CD4-positive, alpha-beta memory T cell (primary cell): ENCODE measurements at regions not wholly inside any gene's neighbourhood (a gene's known extent, or its start where the extent isn't known, plus 50 kb on each side); places are given as distances from the start of the nearest gene placed in this dataset.

Experiments
- CTCF ChIA-PET: fragments of 350-600 bp; sonication (Branson Sonifier 250); formaldehyde crosslinking; loops from one replicate; lab custom pipeline; 2021; ENCODE audit warnings: inconsistent platforms; ENCODE audit not compliant: partially characterized antibody; lab: Charles Lee
- POLR2A ChIA-PET: fragments of 350-600 bp; sonication (Branson Sonifier 250); formaldehyde crosslinking; loops from one replicate; lab custom pipeline; 2021; ENCODE audit not compliant: partially characterized antibody; lab: Charles Lee
- DNase-seq, 5 donors: peaks; one replicate each; pipeline versions ENCODE4 v3.0.0 to v3.0.0-alpha.2; 2020 to 2022; ENCODE audit warnings: mixed read lengths in 1 of 5
- H3K27ac ChIP-seq: one replicate; pipeline ENCODE4 v1.7.0; 2013; ENCODE audit warnings: low read depth, low read length
- H3K27me3 ChIP-seq: 2 replicates; pipeline ENCODE4 v1.7.0; 2013; ENCODE audit warnings: mild to moderate bottlenecking, low read length, moderate library complexity; ENCODE audit not compliant: insufficient read depth
- H3K36me3 ChIP-seq: 2 replicates; pipeline ENCODE4 v1.7.0; 2013; ENCODE audit warnings: mild to moderate bottlenecking, low read length, moderate library complexity; ENCODE audit not compliant: insufficient read depth
- H3K4me1 ChIP-seq: 2 replicates; pipeline ENCODE4 v1.7.0; 2013; ENCODE audit warnings: mild to moderate bottlenecking, low read length, moderate library complexity; ENCODE audit not compliant: insufficient read depth
- H3K4me3 ChIP-seq, 2 donors: one replicate each; pipeline ENCODE4 v1.7.0; 2013; ENCODE audit warnings: low read length in 2 of 2, mild to moderate bottlenecking in 1 of 2
- H3K9me3 ChIP-seq, 2 donors: one replicate each; pipeline ENCODE4 v1.7.0; 2013; ENCODE audit warnings: low read length in 2 of 2, control low read depth in 1 of 2; ENCODE audit not compliant: control insufficient read depth in 1 of 2
- H3K27ac Mint-ChIP-seq, 7 donors: one replicate each; pipeline ENCODE4 v1.8.0; 2020 to 2021; ENCODE audit warnings: mixed read lengths in 7 of 7, mild to moderate bottlenecking in 6 of 7, inconsistent platforms in 3 of 7, moderate library complexity in 3 of 7
- H3K27me3 Mint-ChIP-seq, 2 donors: one replicate each; pipeline ENCODE4 v1.8.0; 2020 to 2021; ENCODE audit warnings: mixed read lengths in 2 of 2
- H3K36me3 Mint-ChIP-seq, 2 donors: one replicate each; pipeline ENCODE4 v1.8.0; 2020 to 2021; ENCODE audit warnings: mixed read lengths in 2 of 2, inconsistent platforms in 1 of 2, mild to moderate bottlenecking in 1 of 2
- H3K4me1 Mint-ChIP-seq, 4 donors: one replicate each; pipeline ENCODE4 v1.8.0; 2020 to 2021; ENCODE audit warnings: mixed read lengths in 4 of 4, mild to moderate bottlenecking in 1 of 4
- H3K4me3 Mint-ChIP-seq, 8 donors: one replicate each; pipeline ENCODE4 v1.8.0; 2020 to 2021; ENCODE audit warnings: mixed read lengths in 8 of 8, mild to moderate bottlenecking in 7 of 8, moderate library complexity in 6 of 8, inconsistent platforms in 3 of 8
- H3K9me3 Mint-ChIP-seq, 8 donors: one replicate each; pipeline ENCODE4 v1.8.0; 2020 to 2021; ENCODE audit warnings: mixed read lengths in 8 of 8, mild to moderate bottlenecking in 5 of 8, inconsistent platforms in 3 of 8, moderate library complexity in 1 of 8
- intact Hi-C: fragments of 100-400 bp; cut with micrococcal nuclease; formaldehyde crosslinking; loops from one replicate; pipeline ENCODE4 v1.15.1; 2023

GRCh38 chr10:45197816-45198485 lies 117.5 kb downstream of the OR13A1 start:
- no peaks in the 10 kb centered on the region for H3K4me1 ChIP-seq
- Mint-ChIP-seq H3K27ac (no peak overlapping the region), H3K4me3 (no peak overlapping the region), H3K27me3 (peaks cover 3 to 5% of the 10 kb centered on the region in 2 donors), H3K9me3 (no peaks in the 10 kb centered on the region), H3K4me1 (peaks cover 0 to 2% (median 0%) of the 10 kb centered on the region in 4 donors), H3K36me3 (no peaks in the 10 kb centered on the region)
- peaks cover 2% of the 10 kb centered on the region for H3K27me3 ChIP-seq
- H3K36me3 ChIP-seq, result no peaks in the 10 kb centered on the region
- no peak overlapping the region for H3K27ac ChIP-seq
- no peak for DNase-seq
- H3K4me3 ChIP-seq, result no peak overlapping the region
- CTCF ChIA-PET, result no interaction called here
- POLR2A ChIA-PET, result no interaction called here
- H3K9me3 ChIP-seq, result no peaks in the 10 kb centered on the region
- intact Hi-C loops, result no loop called here

- peaks cover 2% of the 10 kb centered on the region for H3K27me3 ChIP-seq
- no peak overlapping the region for H3K27ac Mint-ChIP-seq
- CTCF ChIA-PET, result no interaction called here
Measured at GRCh38 chr10:45198486-45199204, 116.8 kb downstream of the OR13A1 start.

GRCh38 chr10:45199205-45199740 lies 116.1 kb downstream of the OR13A1 start:
- DNase-seq, result no peak
- Mint-ChIP-seq H3K27me3 (peaks cover 8 to 9% of the 10 kb centered on the region in 2 donors), H3K4me3 (no peak overlapping the region), H3K27ac (no peak overlapping the region), H3K4me1 (peaks cover 0 to 2% (median 0%) of the 10 kb centered on the region in 4 donors), H3K9me3 (no peaks in the 10 kb centered on the region), H3K36me3 (no peaks in the 10 kb centered on the region)
- intact Hi-C loops, result no loop called here
- Histone ChIP-seq H3K9me3 (no peaks in the 10 kb centered on the region), H3K27ac (no peak overlapping the region), H3K27me3 (peaks cover 2% of the 10 kb centered on the region), H3K4me1 (no peaks in the 10 kb centered on the region), H3K4me3 (no peak overlapping the region), H3K36me3 (no peaks in the 10 kb centered on the region)
- ChIA-PET POLR2A (no interaction called here), CTCF (no interaction called here)

More at GRCh38 chr10:45198486-45199204, 116.8 kb downstream of the OR13A1 start:
- peaks cover 0 to 2% (median 0%) of the 10 kb centered on the region in 4 donors for H3K4me1 Mint-ChIP-seq
- H3K4me3 ChIP-seq, result no peak overlapping the region
- intact Hi-C loops, result no loop called here
- H3K27me3 Mint-ChIP-seq, result peaks cover 3 to 6% of the 10 kb centered on the region in 2 donors
- H3K27ac ChIP-seq, result no peak overlapping the region
- no peak for DNase-seq
- H3K9me3 Mint-ChIP-seq, result no peaks in the 10 kb centered on the region
- no peak overlapping the region for H3K4me3 Mint-ChIP-seq
- POLR2A ChIA-PET, result no interaction called here
- H3K9me3 ChIP-seq, result no peaks in the 10 kb centered on the region
- no peaks in the 10 kb centered on the region for H3K36me3 ChIP-seq
- no peaks in the 10 kb centered on the region for H3K36me3 Mint-ChIP-seq
- no peaks in the 10 kb centered on the region for H3K4me1 ChIP-seq

DNA sequence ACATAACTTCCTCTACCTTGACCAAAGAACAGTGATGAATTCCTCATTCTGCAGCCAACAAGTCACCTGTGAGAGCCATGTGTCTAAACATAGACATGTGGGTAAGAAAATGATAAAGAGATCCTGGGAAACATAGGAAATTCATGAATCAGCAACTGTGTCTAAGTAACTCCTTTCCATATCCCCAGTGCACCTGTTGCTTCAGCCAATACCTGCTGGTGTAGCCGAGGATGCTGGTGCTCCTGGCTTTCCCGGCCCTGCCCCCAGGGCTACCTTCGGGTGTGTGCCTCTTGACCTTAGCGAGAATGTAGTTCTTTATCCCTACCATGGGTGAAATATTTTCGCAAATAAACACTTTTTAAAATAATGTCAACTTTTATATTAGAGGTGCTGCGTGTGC lies 114.1 kb downstream of the OR13A1 start:
- Mint-ChIP-seq H3K27ac (no peak overlapping the region), H3K9me3 (no peaks in the 10 kb centered on the region), H3K4me3 (no peak overlapping the region), H3K4me1 (no peaks in the 10 kb centered on the region), H3K27me3 (peaks cover 11 to 12% of the 10 kb centered on the region in 2 donors), H3K36me3 (no peaks in the 10 kb centered on the region)
- POLR2A ChIA-PET, result no interaction called here
- Histone ChIP-seq H3K27ac (no peak overlapping the region), H3K9me3 (no peaks in the 10 kb centered on the region), H3K4me3 (no peak overlapping the region), H3K27me3 (peaks cover 2% of the 10 kb centered on the region), H3K4me1 (no peaks in the 10 kb centered on the region), H3K36me3 (no peaks in the 10 kb centered on the region)
- CTCF ChIA-PET, result no interaction called here
- DNase-seq, result no peak
- intact Hi-C loops, result no loop called here

- Mint-ChIP-seq H3K4me3 (no peak overlapping the region), H3K36me3 (no peaks in the 10 kb centered on the region), H3K4me1 (no peaks in the 10 kb centered on the region), H3K27me3 (peaks cover 12% of the 10 kb centered on the region in 2 donors), H3K9me3 (no peaks in the 10 kb centered on the region), H3K27ac (no peak overlapping the region)
- no peak overlapping the region for H3K4me3 ChIP-seq
- no peaks in the 10 kb centered on the region for H3K9me3 ChIP-seq
- no peak overlapping the region for H3K27ac ChIP-seq
- no peak for DNase-seq
- no peaks in the 10 kb centered on the region for H3K4me1 ChIP-seq
- intact Hi-C loops, result no loop called here
- H3K36me3 ChIP-seq, result no peaks in the 10 kb centered on the region
- ChIA-PET CTCF (no interaction called here), POLR2A (no interaction called here)
- H3K27me3 ChIP-seq, result peaks cover 2% of the 10 kb centered on the region
Measured at GRCh38 chr10:45202242-45202641, 113.2 kb downstream of the OR13A1 start.

DNA sequence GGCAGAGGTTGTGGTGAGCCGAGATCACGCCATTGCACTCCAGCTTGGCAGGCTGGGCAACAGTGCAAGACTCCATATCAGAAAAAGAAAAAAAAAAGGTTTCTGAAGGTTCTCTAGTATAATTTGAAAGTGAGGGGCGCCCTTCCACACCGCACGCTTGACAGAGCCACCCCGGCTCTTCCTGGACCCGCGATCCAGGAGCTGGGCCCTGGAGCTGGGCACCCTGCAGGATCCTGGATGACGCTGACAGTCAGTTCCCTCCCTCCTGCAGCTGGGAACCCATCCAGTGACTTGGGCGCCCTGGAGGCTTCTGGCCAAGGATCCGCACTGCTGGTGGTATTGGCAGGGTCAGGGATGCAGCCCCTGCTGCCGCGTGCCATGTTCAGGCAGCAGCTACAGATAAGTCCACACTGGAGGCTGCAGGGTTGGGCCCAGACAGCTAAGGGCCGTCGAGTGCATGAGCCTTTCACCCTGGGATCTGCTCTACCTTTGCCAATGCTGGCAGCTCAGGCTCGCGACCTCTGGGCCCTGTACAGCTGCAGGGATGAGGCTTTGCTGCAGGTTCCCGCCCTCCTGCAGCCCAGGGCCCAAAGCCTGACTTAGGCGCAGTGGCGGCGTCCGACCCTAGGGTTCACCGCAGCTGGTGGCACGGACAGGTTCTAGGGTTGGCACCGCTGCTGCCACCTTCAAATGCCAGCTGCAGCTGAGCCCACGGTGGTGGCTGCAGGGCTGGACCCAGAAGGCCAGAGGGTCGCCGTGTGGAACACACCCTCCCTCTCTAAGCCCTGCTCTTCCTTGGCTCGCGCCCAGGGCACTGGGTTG lies 110.2 kb downstream of the OR13A1 start:
- Histone ChIP-seq H3K27me3 (peaks cover 2% of the 10 kb centered on the region), H3K4me1 (no peaks in the 10 kb centered on the region), H3K27ac (no peak overlapping the region), H3K36me3 (no peaks in the 10 kb centered on the region), H3K4me3 (no peak overlapping the region), H3K9me3 (no peaks in the 10 kb centered on the region)
- no peak for DNase-seq
- H3K9me3 Mint-ChIP-seq, result peaks cover 0 to 9% (median 0%) of the 10 kb centered on the region in 8 donors
- H3K4me1 Mint-ChIP-seq, result no peaks in the 10 kb centered on the region
- ChIA-PET POLR2A (no interaction called here), CTCF (no interaction called here)
- no peaks in the 10 kb centered on the region for H3K36me3 Mint-ChIP-seq
- H3K27ac Mint-ChIP-seq, result no peak overlapping the region
- intact Hi-C loops, result no loop called here
- no peak overlapping the region for H3K4me3 Mint-ChIP-seq
- H3K27me3 Mint-ChIP-seq, result peaks cover 21 to 23% of the 10 kb centered on the region in 2 donors

DNA sequence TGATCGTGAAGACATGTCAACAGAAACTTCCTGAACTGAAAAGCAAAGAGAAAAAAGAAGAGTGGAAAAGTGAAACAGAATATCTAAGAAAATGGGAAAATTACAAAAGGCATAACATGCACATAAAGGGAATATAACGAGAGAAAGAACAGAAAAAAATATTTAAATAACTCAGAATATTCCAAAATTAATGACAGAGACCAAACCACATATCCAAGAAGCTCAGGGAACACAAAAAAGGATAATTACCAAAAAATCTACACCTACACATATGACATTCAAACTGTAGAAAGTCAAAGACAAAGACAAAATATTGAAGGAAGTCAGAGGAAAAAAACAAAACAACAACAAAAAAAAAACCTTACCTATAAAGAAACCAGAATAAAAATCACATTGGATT lies 105.5 kb downstream of the OR13A1 start:
- no peaks in the 10 kb centered on the region for H3K27me3 ChIP-seq
- POLR2A ChIA-PET, result no interaction called here
- H3K4me3 ChIP-seq, result no peak overlapping the region
- intact Hi-C loops, result no loop called here
- no peaks in the 10 kb centered on the region for H3K4me1 Mint-ChIP-seq
- H3K9me3 Mint-ChIP-seq, result peaks cover 0 to 9% (median 0%) of the 10 kb centered on the region in 8 donors
- no peak for DNase-seq
- H3K9me3 ChIP-seq, result no peaks in the 10 kb centered on the region
- H3K4me3 Mint-ChIP-seq, result no peak overlapping the region
- no peaks in the 10 kb centered on the region for H3K36me3 Mint-ChIP-seq
- H3K27ac ChIP-seq, result no peak overlapping the region
- no peaks in the 10 kb centered on the region for H3K4me1 ChIP-seq
- CTCF ChIA-PET, result no interaction called here
- no peak overlapping the region for H3K27ac Mint-ChIP-seq
- peaks cover 11 to 14% of the 10 kb centered on the region in 2 donors for H3K27me3 Mint-ChIP-seq
- H3K36me3 ChIP-seq, result no peaks in the 10 kb centered on the region
